Activated CD8-positive, alpha-beta memory T cell treated with anti-CD3 and anti-CD28 coated beads for 36 hours (primary cell): ENCODE measurements at regions not wholly inside any gene's neighbourhood (a gene's known extent, or its start where the extent isn't known, plus 50 kb on each side); places are given as distances from the start of the nearest gene placed in this dataset.

Experiments
- CTCF ChIA-PET: fragments of 350-600 bp; sonication (Branson Sonifier 250); formaldehyde crosslinking; loops from one replicate; lab custom pipeline; 2021; ENCODE audit warnings: antibody characterized with exemption; lab: Charles Lee
- POLR2A ChIA-PET: fragments of 350-600 bp; sonication (Branson Sonifier 250); formaldehyde crosslinking; loops from one replicate; lab custom pipeline; 2021; ENCODE audit warnings: antibody characterized with exemption; lab: Charles Lee

DNA sequence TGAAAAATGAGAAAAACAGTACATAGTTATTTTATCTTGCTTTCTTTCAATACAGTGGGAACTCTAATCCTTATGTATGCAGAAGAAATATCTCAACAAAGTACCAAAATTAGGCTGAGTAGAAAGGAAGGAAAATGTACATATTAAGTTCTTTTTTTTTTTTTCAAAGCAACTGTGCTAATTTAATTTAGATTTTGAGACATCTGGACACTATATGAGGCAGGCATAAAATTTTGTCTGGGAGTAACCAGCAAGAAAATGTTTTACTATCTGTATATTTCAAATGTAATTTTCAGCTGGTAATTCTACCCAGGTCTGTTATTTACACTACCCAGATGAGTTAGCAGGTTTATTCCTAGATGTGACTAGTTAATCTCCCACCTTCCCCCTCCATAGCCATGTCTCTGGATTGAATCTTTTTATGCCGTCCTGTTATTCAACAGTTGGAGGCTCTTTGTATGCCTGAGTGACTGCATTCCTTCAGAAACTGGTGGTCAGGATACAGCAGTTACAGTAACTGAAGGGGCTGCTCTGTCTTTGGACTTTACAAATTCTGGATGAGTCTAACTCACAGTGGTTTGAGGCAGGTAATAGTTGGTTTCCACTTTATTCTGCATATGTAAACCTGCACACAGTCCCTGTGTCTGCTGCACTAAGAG lies 633.6 kb downstream of the PCDH18 start:
- ChIA-PET CTCF (no interaction called here), POLR2A (no interaction called here)

DNA sequence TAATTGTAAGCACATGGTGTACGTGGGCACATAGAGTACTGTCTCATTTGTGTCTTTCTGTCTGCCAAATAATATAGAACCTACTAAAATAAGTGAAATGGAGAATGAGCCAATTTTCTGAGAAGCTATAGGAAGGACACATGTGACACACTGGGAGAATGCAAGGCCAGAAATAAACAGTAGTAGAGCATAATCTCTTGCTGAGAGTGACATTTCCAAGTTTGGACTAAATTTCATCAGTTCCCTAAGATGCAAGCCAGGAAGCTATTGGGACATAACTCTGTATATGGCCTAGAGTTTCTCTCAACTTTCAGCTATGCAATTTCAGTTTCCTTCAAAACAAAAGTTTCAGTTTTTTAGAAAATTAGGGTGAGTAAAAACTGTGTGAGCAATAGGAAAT lies 638.7 kb downstream of the PCDH18 start:
- POLR2A ChIA-PET = no interaction called here
- CTCF ChIA-PET = no interaction called here

DNA sequence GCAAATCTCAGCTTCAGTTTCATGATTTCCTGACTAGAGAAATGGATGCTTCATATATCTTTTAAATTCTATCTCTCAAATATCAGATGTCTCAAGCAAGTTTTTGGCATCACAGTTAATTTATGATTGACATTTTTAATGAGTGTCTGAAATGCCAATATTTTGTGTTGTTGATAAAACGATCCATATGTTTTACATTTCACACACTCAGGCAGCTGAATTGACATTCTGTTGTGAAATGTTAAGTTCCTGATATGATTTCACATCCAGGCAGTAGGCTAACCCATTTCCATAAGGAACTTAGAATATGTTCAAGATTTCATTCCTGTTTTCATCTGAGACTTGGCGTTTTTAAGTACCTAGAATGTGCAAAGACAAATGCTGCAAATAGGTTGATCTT lies 650.6 kb downstream of the PCDH18 start:
- POLR2A ChIA-PET = no interaction called here
- CTCF ChIA-PET = no interaction called here

DNA sequence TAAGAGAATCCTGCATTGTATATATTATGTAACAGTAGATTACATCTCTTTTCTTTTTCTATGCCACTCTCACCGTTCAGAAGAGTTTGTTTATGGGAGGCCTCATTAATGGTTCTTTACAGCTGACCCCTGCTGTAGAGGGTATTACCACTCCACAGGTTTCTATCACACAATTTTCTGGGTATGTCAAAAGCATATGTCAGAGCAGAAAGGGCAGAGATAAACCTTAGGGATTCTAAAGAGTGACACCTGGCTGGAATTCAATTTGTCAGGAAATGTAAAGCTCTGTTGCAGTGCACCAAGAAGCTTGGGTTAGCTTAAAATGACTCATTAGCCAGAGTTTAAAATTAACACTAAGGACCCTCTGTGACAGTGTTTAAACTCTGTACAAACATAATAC lies 658.7 kb downstream of the PCDH18 start:
- CTCF ChIA-PET = no interaction called here
- POLR2A ChIA-PET = no interaction called here

DNA sequence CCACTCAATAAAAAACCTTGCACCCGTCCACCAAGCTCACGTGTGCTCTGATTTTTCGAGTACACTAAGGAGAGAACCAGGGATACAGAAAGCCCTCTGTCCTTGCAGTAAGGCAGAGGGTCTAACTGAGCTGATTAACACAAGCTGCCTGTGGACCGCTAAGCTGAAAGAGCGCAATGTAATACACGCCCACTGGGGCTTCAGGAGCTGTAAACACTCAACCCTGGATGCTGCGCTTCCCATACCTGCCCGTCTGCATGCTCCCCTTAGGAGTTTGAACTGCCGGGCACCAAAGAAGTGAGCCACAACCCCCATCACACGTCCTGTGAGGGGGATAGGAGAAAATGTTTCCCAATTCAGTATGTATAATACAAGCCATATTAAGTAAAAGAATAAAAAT lies 664.8 kb downstream of the PCDH18 start:
- CTCF ChIA-PET = no interaction called here
- POLR2A ChIA-PET = no interaction called here

DNA sequence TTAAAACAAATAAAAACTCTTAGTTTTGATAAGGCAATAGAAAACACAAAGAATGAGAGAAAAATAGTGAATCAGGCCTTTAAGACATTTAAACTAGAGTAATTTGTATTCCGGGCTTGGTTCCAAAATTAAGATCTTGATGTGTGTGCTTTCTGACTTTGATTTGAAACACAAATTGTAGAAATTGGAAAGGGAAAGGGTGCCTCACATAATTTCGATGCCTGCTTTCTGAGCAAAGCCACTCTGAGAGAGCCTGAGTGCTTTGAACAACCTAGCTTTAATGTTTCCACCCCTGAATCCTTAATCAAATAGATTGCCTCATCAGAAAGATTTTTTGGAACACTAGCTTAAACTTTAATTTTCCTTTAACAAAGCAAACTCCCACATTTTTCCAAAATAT lies 666.8 kb downstream of the PCDH18 start:
- ChIA-PET CTCF (no interaction called here), POLR2A (no interaction called here)

DNA sequence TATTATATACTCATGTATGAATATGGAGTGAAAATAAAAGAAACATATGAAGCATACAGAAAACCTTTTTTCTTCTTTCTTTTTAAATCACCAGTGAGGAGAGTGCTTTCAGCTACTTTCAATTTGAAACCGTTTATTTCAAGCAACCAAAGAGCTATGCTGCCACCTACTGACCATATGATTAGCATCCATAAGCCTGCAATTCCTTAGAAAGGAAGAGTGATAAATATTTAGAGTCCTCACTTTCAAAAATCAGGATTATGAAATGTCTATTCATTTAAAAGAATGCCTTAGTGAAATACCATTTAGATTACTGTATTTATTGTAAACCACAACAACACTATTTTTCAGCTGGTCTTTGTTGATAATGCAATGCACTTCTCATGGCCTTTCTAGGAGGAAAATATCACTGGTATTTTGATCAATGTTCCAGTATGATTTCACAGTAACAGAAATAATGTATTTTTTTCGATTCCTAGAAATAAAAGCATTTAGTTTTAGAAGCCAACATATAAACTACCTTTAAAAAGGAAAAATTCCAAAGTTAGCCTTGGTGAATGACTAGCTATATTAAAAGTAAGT lies 667.6 kb downstream of the PCDH18 start:
- ChIA-PET POLR2A (no interaction called here), CTCF (no interaction called here)

DNA sequence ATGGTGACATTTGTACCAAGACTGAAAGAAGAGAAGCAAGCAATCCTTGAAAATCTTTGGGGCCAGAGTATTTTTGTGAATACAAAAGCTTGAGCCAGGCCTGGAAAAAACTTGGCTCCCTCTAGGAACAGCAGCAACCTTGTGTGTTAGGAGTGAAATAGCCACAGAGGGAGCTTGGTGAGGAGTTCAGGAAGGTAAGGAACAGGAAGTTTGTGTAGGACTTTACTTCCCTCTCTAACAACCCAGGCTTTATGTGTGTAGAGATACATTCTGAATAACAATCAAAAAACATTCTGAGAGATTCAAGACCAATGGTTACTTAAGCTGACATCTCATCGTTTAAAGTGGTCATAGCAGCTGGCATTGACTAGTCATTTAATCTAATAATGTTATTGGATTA lies 668.5 kb downstream of the PCDH18 start:
- CTCF ChIA-PET = no interaction called here
- POLR2A ChIA-PET = no interaction called here

DNA sequence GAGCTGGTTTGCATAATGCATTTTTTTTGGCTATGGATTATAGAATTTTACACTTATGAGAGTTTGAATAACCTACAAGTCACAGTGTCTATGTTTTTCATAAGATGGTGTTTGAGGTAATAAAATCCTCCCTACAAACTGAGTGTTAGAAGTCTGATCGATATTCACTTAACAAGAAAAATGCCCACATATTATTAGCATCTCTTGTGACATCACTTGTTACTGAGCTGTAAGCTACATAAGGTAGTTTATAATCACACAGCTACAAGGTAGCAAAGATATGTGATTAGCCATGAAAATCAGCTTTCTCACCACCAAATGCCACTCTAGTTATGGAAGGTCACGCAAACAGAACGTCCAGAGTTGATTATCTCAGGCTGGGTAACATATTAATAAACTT lies 669.6 kb downstream of the PCDH18 start:
- CTCF ChIA-PET = no interaction called here
- POLR2A ChIA-PET = no interaction called here

DNA sequence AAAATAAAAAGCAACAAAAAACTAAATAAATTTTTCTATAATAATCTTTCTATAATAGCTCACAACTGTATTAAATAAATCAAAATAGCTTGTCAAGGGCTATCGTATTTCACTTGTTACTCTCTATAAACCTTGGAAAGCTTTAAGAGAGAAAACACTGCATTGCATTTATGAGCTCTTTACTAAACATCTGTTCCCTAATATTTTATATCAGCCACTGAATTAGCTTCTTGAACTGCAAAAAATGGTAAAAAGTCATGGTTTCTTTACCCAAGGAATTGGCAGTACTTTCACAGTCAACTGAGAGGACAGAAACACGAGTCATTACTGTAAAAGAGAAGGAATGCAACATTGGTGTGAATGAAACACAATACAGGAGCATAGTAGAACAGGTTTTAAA lies 671.2 kb downstream of the PCDH18 start:
- ChIA-PET POLR2A (no interaction called here), CTCF (no interaction called here)

DNA sequence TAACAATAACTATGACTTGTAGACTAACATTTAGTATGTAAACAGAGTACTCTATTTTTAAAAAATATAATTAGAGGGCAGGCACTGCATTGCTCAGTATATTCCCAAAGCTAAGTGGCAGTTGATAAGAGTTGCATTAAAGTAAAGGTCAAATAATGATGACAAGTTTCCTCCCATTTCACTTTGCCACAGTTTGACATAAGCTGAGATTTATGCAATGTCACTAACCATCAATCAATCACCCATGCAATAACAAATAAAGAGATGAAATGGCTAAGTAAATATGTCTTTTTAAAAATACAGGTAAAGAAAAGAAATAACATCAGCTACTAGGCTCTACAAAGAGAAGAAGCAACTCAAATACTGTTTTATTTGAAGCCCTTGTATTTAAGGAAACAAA lies 673.4 kb downstream of the PCDH18 start:
- ChIA-PET CTCF (no interaction called here), POLR2A (no interaction called here)

DNA sequence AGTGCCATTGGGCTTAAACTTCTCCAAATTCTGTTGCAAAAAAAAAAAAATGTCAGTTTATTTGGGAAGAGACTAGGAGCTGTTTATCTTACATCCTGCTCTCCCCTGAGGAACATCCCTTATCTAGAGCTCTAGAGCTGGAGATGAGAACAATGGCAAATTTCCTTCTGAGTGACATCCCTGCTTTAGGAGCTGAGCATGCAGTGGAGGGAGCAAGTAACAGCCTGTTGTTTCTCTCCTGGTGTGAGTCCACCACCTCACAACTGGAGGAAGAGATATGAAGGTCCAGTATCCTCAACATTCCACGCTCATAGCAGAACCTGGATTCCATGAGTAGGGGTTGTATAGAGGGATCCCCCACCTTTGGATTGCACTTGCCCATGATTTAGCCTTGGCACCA lies 676.4 kb downstream of the PCDH18 start:
- POLR2A ChIA-PET = no interaction called here
- CTCF ChIA-PET = no interaction called here

DNA sequence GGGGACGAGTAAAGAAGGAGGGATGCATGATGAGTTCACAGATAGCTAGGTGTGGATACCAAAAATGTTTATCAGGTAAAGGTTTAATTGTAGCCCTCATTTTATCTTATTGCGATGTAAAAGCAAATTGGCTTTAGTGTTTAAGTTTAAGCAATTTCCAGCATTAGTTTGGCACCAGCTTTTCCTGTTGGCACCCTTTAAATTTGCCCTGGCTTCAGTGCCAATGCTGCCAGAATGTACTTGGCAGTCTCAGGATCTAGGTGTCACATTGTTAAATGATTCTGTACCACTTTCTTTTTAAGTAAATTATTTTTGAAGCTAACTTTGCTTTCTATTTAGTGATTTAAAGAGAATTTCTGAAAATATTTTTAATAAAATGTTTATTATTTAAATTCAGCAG lies 681.8 kb downstream of the PCDH18 start:
- CTCF ChIA-PET = no interaction called here
- POLR2A ChIA-PET = no interaction called here

DNA sequence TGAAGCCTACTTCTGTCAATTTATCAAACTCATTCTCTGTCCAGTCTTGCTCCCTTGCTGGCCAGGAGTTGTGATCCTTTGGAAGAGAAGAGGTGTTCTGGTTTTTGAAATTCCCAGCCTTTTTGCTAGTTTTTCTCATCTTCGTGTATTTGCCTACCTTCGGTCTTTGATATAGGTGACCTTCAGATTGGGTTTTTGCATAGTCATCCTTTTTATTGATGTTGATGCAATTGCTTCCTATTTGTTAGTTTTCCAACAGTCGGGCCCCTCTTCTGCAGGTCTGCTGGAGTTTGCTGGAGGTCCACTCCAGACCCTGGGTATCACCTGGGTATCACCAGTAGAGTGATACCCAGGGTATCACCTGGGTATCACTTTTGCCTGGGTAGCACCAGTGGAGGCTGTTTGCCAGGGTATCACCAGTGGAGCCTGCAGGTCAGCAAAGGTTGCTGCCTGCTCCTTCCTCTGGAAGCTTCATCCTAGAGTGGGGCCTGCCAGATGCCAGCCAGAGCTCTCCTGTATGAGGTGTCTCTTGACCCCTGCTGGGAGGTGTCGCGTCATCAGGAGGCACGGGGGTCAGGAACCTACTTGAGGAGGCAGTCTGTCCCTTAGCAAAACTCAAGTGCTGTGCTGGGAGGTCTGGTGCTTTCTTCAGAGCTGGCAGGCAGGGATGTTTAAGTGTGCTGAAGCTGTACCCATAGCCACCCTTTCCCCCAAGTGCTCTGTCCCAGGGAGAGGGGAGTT lies 684.2 kb downstream of the PCDH18 start:
- CTCF ChIA-PET = no interaction called here
- POLR2A ChIA-PET = no interaction called here

DNA sequence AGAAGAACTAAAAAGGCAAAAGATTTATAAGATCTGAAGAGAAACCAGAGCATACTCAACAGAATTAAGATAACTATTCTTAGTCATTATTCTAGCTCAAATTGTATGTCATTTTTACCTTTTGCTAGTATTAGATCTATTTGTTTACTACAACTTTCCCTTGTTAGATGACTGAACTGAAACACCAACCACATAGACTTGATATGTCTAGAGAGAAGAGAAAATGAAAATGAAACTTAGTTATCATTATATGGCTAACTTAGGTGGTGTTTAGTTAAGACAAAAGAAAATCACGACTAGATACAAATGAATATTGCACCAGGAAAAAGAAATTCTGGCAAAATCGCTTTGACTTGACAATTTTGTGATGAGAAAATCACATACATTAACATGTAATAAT lies 690.8 kb downstream of the PCDH18 start:
- CTCF ChIA-PET = no interaction called here

DNA sequence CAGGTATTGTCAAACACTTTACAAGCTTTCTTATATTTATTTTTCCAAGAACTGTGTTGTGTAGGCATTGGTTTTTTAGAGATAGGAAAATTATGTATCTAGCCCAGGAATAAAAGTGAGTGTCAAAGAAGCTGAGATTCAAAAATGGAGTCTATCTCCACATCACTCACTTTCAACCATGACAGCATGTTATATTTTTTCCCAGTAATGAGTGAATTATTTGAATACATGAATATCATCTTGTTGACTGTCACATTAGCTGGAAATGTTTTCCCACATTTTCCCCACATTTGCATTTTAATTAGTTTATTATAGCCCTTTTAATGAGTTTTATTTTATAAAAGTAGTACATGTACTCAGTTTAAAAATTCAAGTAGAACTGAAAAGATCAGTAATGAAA lies 693.7 kb downstream of the PCDH18 start:
- ChIA-PET CTCF (no interaction called here), POLR2A (no interaction called here)

More for the DNA sequence above, 690.8 kb downstream of the PCDH18 start:
- POLR2A ChIA-PET = no interaction called here

DNA sequence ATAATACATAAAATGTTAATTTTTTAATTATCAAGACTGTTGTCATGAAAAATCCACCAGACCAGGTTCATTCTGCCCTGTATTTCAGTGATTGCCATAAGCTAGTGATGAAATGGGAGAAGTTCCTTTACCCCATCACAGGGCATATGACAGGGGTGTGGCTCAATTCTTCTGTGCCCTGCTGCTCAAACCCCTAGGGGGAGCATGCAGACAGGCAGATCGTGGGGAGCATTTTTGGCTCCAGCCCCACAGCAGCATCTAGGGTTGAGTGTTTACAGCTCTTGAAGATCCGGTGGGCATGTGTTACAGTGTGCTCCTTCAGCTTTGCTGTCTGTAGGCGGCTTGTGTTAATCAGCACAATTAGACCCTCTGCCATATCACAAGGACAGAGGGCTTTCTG lies 700.7 kb downstream of the PCDH18 start:
- ChIA-PET POLR2A (no interaction called here), CTCF (no interaction called here)

DNA sequence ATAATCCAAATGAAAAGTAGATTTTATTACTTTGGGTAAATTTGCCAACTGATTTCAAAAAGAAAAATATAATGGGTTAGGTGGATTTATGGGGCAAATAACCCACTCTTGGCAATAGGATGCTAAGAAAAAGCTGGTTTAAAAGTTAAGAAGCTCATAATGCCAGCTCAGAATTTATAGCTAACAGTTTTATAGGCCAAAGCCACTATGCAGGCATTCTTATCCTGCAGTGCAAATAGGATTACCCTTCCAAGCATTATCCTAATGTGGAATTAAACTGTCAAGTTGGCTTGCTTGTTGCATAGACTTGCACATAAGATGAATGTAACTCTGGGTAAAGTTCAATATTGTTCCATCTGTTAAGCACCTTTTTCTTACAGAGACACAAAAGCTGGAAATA lies 703.0 kb downstream of the PCDH18 start:
- CTCF ChIA-PET = no interaction called here
- POLR2A ChIA-PET = no interaction called here

DNA sequence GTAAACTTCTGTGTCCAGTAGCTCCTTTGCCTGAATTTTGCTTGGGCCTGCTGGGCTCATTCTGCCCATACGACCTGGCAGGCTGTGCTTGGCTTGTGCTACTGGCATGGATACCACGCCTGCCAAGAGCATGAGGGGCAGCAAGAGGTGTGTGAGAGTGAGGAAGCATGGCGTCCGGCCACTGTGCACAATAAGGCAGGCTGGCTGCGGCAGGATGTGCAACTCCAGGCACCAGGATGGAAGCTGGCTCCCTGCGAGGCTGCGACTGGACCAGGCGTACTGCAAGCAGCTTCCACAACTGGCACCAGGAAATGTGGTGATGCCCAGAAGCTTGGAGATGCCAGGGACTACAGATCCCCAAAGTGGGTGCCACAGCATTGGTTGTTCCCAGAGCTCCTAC lies 709.3 kb downstream of the PCDH18 start:
- CTCF ChIA-PET = no interaction called here
- POLR2A ChIA-PET = no interaction called here

DNA sequence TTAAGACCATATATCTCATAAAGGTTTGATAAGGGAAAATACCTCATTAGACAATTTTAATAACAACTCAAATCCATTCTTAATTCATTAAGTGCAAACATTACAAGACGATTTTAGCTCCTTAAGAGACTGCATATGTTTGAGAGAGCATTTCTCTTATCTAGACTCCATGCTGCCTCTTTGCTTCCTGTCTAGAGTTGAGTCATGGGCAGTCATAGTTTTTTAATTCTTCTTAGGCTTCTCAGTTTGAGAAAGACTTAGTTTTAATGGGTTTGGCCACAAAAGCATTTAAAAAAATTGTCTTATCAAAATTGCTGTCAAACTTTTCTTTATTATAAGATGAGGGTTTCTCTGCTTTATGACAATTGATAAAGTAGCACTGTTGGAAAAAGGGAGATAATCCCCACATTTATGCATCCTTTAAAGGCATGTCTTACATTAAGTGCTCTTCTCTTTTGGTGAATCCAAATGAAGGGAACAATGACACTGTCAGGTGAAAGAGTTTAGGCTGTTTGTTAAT lies 713.4 kb downstream of the PCDH18 start:
- ChIA-PET CTCF (no interaction called here), POLR2A (no interaction called here)
